ENCODE measurements at regions not wholly inside any gene's neighbourhood (a gene's known extent, or its start where the extent isn't known, plus 50 kb on each side); places are given as distances from the start of the nearest gene placed in this dataset.

DNA sequence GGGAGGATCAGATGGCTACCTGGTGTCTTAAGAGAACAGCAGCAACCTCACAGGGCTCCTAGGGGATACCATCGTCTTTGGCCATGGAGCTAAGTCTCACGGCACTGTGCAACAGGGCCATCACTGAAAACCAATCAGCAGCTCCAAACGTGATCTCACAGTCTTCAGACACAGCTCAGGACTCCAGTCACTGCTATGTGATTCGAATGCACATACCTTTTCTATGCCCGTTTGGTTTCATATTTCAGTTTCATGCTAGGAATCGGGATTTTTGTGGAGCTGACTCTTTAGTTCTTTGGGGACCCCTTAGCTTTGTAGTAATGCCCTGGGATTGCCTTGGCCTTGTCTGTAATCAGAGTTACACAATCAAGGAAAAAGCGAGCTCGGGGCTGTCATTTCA is 162.8 kb upstream of the CDH11 start:
- no peak for TF ChIP-seq CTCF (IDR thresholded peaks at IDR 0.05)
- Mint-ChIP-seq H3K27me3 (ENCODE audit: low read depth) (no peaks in the 10 kb centered on the region), H3K4me3 (ENCODE audit: unreplicated experiment) (no peak overlapping the region), H3K27ac (ENCODE audit: unreplicated experiment) (no peak overlapping the region), H3K36me3 (ENCODE audit: low read depth) (no peaks in the 10 kb centered on the region), H3K9me3 (ENCODE audit: low read depth) (no peaks in the 10 kb centered on the region), H3K4me1 (ENCODE audit: low read depth) (peaks cover 36% of the 10 kb centered on the region)
- no peak for DNase-seq (ENCODE audit: low spot score)

- Mint-ChIP-seq H3K4me3 (ENCODE audit: unreplicated experiment) (no peak overlapping the region), H3K9me3 (ENCODE audit: low read depth) (no peaks in the 10 kb centered on the region), H3K27me3 (ENCODE audit: low read depth) (no peaks in the 10 kb centered on the region), H3K4me1 (ENCODE audit: low read depth) (peaks cover 36% of the 10 kb centered on the region), H3K36me3 (ENCODE audit: low read depth) (no peaks in the 10 kb centered on the region), H3K27ac (ENCODE audit: unreplicated experiment) (peak overlapping the region; percentile 14)
- no peak for TF ChIP-seq CTCF (IDR thresholded peaks at IDR 0.05)
- no peak for DNase-seq (ENCODE audit: low spot score)
These were observed 161.4 kb upstream of the CDH11 start for GRCh38 chr16:65283181-65283651.

GRCh38 chr16:65281586-65281985 is 159.7 kb upstream of the CDH11 start:
- no peak for TF ChIP-seq CTCF (IDR thresholded peaks at IDR 0.05)
- Mint-ChIP-seq H3K27ac (ENCODE audit: unreplicated experiment) (no peak overlapping the region), H3K9me3 (ENCODE audit: low read depth) (no peaks in the 10 kb centered on the region), H3K4me3 (ENCODE audit: unreplicated experiment) (no peak overlapping the region), H3K27me3 (ENCODE audit: low read depth) (no peaks in the 10 kb centered on the region), H3K36me3 (ENCODE audit: low read depth) (no peaks in the 10 kb centered on the region), H3K4me1 (ENCODE audit: low read depth) (peaks cover 44% of the 10 kb centered on the region)
- no peak for DNase-seq (ENCODE audit: low spot score)

GRCh38 chr16:65280845-65281512 is 159.1 kb upstream of the CDH11 start:
- Mint-ChIP-seq H3K9me3 (ENCODE audit: low read depth) (no peaks in the 10 kb centered on the region), H3K4me1 (ENCODE audit: low read depth) (peaks cover 41% of the 10 kb centered on the region), H3K27me3 (ENCODE audit: low read depth) (no peaks in the 10 kb centered on the region), H3K36me3 (ENCODE audit: low read depth) (no peaks in the 10 kb centered on the region), H3K4me3 (ENCODE audit: unreplicated experiment) (no peak overlapping the region), H3K27ac (ENCODE audit: unreplicated experiment) (no peak overlapping the region)
- no peak for DNase-seq (ENCODE audit: low spot score)
- TF ChIP-seq CTCF (IDR thresholded peaks at IDR 0.05) = no peak

- H3K4me3 Mint-ChIP-seq (ENCODE audit: unreplicated experiment) = no peak overlapping the region
- H3K4me1 Mint-ChIP-seq (ENCODE audit: low read depth) = peaks cover 27% of the 10 kb centered on the region
- H3K36me3 Mint-ChIP-seq (ENCODE audit: low read depth) = no peaks in the 10 kb centered on the region
These were observed 157.7 kb upstream of the CDH11 start for GRCh38 chr16:65279576-65279975.

More at GRCh38 chr16:65279576-65279975, 157.7 kb upstream of the CDH11 start:
- Mint-ChIP-seq H3K27me3 (ENCODE audit: low read depth) (no peaks in the 10 kb centered on the region), H3K27ac (ENCODE audit: unreplicated experiment) (no peak overlapping the region), H3K9me3 (ENCODE audit: low read depth) (no peaks in the 10 kb centered on the region)
- DNase-seq (ENCODE audit: low spot score) = no peak
- no peak for TF ChIP-seq CTCF (IDR thresholded peaks at IDR 0.05)
